Body of pancreas (tissue), 4 donors: ENCODE measurements at regions not wholly inside any gene's neighbourhood (a gene's known extent, or its start where the extent isn't known, plus 50 kb on each side); places are given as distances from the start of the nearest gene placed in this dataset.

Experiments used
- CTCF ChIP-seq, 7 experiments: fragments of 450-650 bp in 4 of 7; fragments of 200-600 bp in 3 of 7; sonication (generic) in 3 of 7; IDR thresholded peaks; one replicate each; pipeline ENCODE4 v1.5.1; 2016 to 2019; ENCODE audit warnings: antibody characterized with exemption in 7 of 7
- POLR2A ChIP-seq, 3 donors: fragments of 450-650 bp; IDR thresholded peaks; one replicate each; pipeline ENCODE4 v1.6.1; 2016; ENCODE audit warnings: antibody characterized with exemption in 3 of 3, mild to moderate bottlenecking in 2 of 3

- TF ChIP-seq CTCF (IDR thresholded peaks at IDR 0.05) (no peak), POLR2A (IDR thresholded peaks at IDR 0.05) (no peak)
These were observed 78.1 kb upstream of the TBX20 start for GRCh38 chr7:35331730-35332678.
